ENCODE measurements at regions not wholly inside any gene's neighbourhood (a gene's known extent, or its start where the extent isn't known, plus 50 kb on each side); places are given as distances from the start of the nearest gene placed in this dataset.

DNA sequence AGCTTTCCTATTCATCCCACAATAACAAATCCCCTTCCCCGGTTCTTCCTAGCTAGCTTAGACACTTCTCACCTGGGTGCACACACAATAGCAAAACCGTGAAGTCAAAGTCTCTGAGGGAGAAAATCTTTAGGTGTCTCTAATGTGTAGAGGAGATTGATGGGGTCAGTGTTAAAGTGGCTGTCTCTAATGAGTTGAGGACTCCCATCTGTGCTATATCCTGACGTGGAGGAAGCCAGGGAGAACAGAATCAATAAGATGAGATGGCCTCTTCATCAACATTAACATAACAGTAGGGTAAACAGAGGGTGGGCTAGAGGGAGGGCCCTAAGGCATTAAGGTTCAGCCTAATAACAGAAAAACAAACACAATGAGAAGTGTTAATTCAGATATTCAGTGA is 120.4 kb downstream of the SLC5A7 start:
- Histone ChIP-seq H3K4me2 (no peak overlapping the region), H3F3A (ENCODE audit: insufficient read depth, low read depth) (no peaks in the 10 kb centered on the region), H3K79me2 (ENCODE audit: low read depth) (no peaks in the 10 kb centered on the region), H3K36me3 (ENCODE audit: low read depth) (no peaks in the 10 kb centered on the region), H3K27me3 (ENCODE audit: insufficient read depth, low read depth) (peaks cover 31% of the 10 kb centered on the region), H3K9me3 (ENCODE audit: insufficient read depth, low read depth) (no peaks in the 10 kb centered on the region), H4K20me1 (ENCODE audit: insufficient read depth) (no peaks in the 10 kb centered on the region), H3K4me1 (replicated peaks; ENCODE audit: insufficient read depth) (no peaks in the 10 kb centered on the region), H3K4me3 (no peak overlapping the region), H3K27ac (no peak overlapping the region), H2AFZ (no peak overlapping the region), H3K9me2 (ENCODE audit: insufficient read depth) (no peaks in the 10 kb centered on the region)
- ChIA-PET POLR2A (ENCODE audit: unreplicated experiment) (no interaction called here), CTCF (no interaction called here)
- TF ChIP-seq EZH2 (IDR thresholded peaks at IDR 0.05; ENCODE audit: low read depth) (no peak), CTCF (conservative IDR thresholded peaks at IDR 0.05) (no peak)
- DNase-seq = no peak
- BruUV-seq (replicated peaks) = no TSS peak
- intact Hi-C loops (cut with micrococcal nuclease; ENCODE audit: unreplicated experiment) = no loop called here

- Histone ChIP-seq H3F3A (ENCODE audit: insufficient read depth, low read depth) (no peaks in the 10 kb centered on the region), H2AFZ (no peak overlapping the region), H3K4me3 (no peak overlapping the region), H3K36me3 (ENCODE audit: low read depth) (no peaks in the 10 kb centered on the region), H3K9me3 (ENCODE audit: insufficient read depth, low read depth) (no peaks in the 10 kb centered on the region), H3K4me2 (no peak overlapping the region), H3K4me1 (replicated peaks; ENCODE audit: insufficient read depth) (no peaks in the 10 kb centered on the region), H4K20me1 (ENCODE audit: insufficient read depth) (no peaks in the 10 kb centered on the region), H3K9me2 (ENCODE audit: insufficient read depth) (no peaks in the 10 kb centered on the region), H3K27ac (no peak overlapping the region), H3K27me3 (ENCODE audit: insufficient read depth, low read depth) (peaks cover 6% of the 10 kb centered on the region), H3K79me2 (ENCODE audit: low read depth) (no peaks in the 10 kb centered on the region)
- POLR2A ChIA-PET (ENCODE audit: unreplicated experiment) = no interaction called here
- CTCF ChIA-PET = no interaction called here
- DNase-seq = no peak
- intact Hi-C loops (cut with micrococcal nuclease; ENCODE audit: unreplicated experiment) = no loop called here
- no TSS peak for BruUV-seq (replicated peaks)
- TF ChIP-seq CTCF (conservative IDR thresholded peaks at IDR 0.05) (no peak), EZH2 (IDR thresholded peaks at IDR 0.05; ENCODE audit: low read depth) (no peak)
These were observed 125.6 kb downstream of the SLC5A7 start for GRCh38 chr2:108111936-108112335.

DNA sequence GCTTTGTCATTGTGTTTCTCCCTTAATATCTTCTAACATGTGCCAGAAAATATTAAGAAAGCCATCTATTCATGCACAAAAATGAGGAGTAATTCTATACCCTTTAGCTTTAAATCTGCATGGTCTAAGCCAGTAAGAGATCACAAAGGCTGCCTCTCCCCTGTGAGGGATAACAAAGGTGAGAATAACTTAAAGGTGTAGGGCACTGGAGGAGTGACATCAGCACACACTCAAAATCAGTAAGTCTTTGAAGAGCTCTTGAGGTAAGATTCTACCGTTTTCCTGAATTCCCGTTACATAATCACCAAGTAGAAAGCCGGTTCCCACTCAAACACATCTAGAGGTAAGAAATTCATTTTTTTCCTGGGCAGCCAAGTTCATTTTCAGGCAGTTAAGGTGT is 123.9 kb upstream of the SULT1C3 start:
- POLR2A ChIA-PET (ENCODE audit: unreplicated experiment) = interaction anchor here (0.6 kb wide), 1 partner anchor 8 kb away, joined by 3 read pairs; no protein-coding TSS in a partner anchor
- TF ChIP-seq EZH2 (IDR thresholded peaks at IDR 0.05; ENCODE audit: low read depth) = no peak
- no peak for TF ChIP-seq CTCF (conservative IDR thresholded peaks at IDR 0.05)
- no TSS peak for BruUV-seq (replicated peaks)

More for the DNA sequence above, 123.9 kb upstream of the SULT1C3 start:
- Histone ChIP-seq H3K36me3 (ENCODE audit: low read depth) (no peaks in the 10 kb centered on the region), H3K9me3 (ENCODE audit: insufficient read depth, low read depth) (no peaks in the 10 kb centered on the region), H3K27ac (no peak overlapping the region), H3K4me1 (replicated peaks; ENCODE audit: insufficient read depth) (no peaks in the 10 kb centered on the region), H3K4me2 (no peak overlapping the region), H3K4me3 (no peak overlapping the region), H3K27me3 (ENCODE audit: insufficient read depth, low read depth) (peaks cover 5% of the 10 kb centered on the region; the same call in 1 of the 2 replicates), H3F3A (ENCODE audit: insufficient read depth, low read depth) (no peaks in the 10 kb centered on the region), H2AFZ (no peak overlapping the region), H4K20me1 (ENCODE audit: insufficient read depth) (no peaks in the 10 kb centered on the region), H3K79me2 (ENCODE audit: low read depth) (no peaks in the 10 kb centered on the region), H3K9me2 (ENCODE audit: insufficient read depth) (no peaks in the 10 kb centered on the region)
- DNase-seq = no peak
- intact Hi-C loops (cut with micrococcal nuclease; ENCODE audit: unreplicated experiment) = no loop called here
- CTCF ChIA-PET = no interaction called here
